NT2/D1 (cell line): ENCODE measurements at regions not wholly inside any gene's neighbourhood (a gene's known extent, or its start where the extent isn't known, plus 50 kb on each side); places are given as distances from the start of the nearest gene placed in this dataset.

Source experiments
- SUZ12 ChIP-seq: IDR thresholded peaks from 2 replicates; pipeline ENCODE4 v1.6.1; 2011; ENCODE audit not compliant: insufficient read length, insufficient read depth; ENCODE audit errors: extremely low read depth
- YY1 ChIP-seq: IDR thresholded peaks from 2 replicates; pipeline ENCODE4 v1.6.1; 2011; ENCODE audit not compliant: insufficient read length, insufficient read depth
- ZNF274 ChIP-seq: IDR thresholded peaks from 2 replicates; pipeline ENCODE4 v1.6.1; 2011; ENCODE audit warnings: mild to moderate bottlenecking, low read depth, low read length

DNA sequence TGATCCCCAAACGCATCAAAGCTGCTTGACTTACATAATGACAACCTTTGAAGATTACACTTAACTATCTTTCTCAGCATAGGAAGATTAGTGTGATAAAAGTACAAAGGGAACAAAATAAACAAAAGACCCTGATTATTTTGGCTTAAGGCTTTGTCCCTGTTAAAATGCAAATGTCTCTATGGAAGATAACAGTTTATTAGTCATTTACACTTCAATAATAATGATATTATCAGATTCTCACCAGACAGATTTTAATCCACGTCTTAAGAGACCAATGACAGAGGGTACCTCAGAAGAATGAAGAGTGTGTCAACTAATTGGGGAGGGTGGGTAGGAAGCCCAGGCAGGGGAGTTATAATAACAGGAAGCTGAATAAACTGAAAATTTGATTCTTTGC, 510.4 kb upstream of the PTBP2 start:
- no peak for TF ChIP-seq SUZ12
- no peak for TF ChIP-seq ZNF274
- TF ChIP-seq YY1 = no peak
